ENCODE measurements at regions not wholly inside any gene's neighbourhood (a gene's known extent, or its start where the extent isn't known, plus 50 kb on each side); places are given as distances from the start of the nearest gene placed in this dataset.

- ATAC-seq (no peak), DNase-seq (ENCODE audit: low spot score) (no peak)
- intact Hi-C loops (cut with DNase I), result no loop called here
Measured at GRCh38 chr13:111861766-111862366, 205.1 kb upstream of the SOX1 start.

- intact Hi-C loops (cut with DNase I), result no loop called here
- no peak for DNase-seq (ENCODE audit: low spot score)
- no peak for ATAC-seq
Measured at GRCh38 chr13:111862836-111863815, 203.8 kb upstream of the SOX1 start.

- intact Hi-C loops (cut with DNase I), result no loop called here
- no peak for ATAC-seq
- DNase-seq (ENCODE audit: low spot score), result no peak
Measured at GRCh38 chr13:111864566-111864965, 202.4 kb upstream of the SOX1 start.

- intact Hi-C loops (cut with DNase I), result no loop called here
- no peak for DNase-seq (ENCODE audit: low spot score)
- ATAC-seq, result no peak
Measured at GRCh38 chr13:111865046-111865445, 201.9 kb upstream of the SOX1 start.

GRCh38 chr13:111865826-111866225 lies 201.1 kb upstream of the SOX1 start:
- DNase-seq (ENCODE audit: low spot score), result no peak
- intact Hi-C loops (cut with DNase I), result no loop called here
- no peak for ATAC-seq

- intact Hi-C loops (cut with DNase I), result no loop called here
- DNase-seq (ENCODE audit: low spot score) (no peak), ATAC-seq (no peak)
Measured at GRCh38 chr13:111866731-111867245, 200.2 kb upstream of the SOX1 start.

- ATAC-seq, result no peak
- no peak for DNase-seq (ENCODE audit: low spot score)
- intact Hi-C loops (cut with DNase I), result no loop called here
Measured at GRCh38 chr13:111867657-111868056, 199.3 kb upstream of the SOX1 start.

GRCh38 chr13:111868716-111869115 lies 198.2 kb upstream of the SOX1 start:
- no peak for DNase-seq (ENCODE audit: low spot score)
- intact Hi-C loops (cut with DNase I), result no loop called here
- no peak for ATAC-seq

- DNase-seq (ENCODE audit: low spot score) (no peak), ATAC-seq (no peak)
- intact Hi-C loops (cut with DNase I), result no loop called here
Measured at GRCh38 chr13:111872475-111873150, 194.3 kb upstream of the SOX1 start.

GRCh38 chr13:111873676-111874178 lies 193.2 kb upstream of the SOX1 start:
- intact Hi-C loops (cut with DNase I), result no loop called here
- no peak for DNase-seq (ENCODE audit: low spot score)
- no peak for ATAC-seq

GRCh38 chr13:111874981-111875380 lies 192.0 kb upstream of the SOX1 start:
- DNase-seq (ENCODE audit: low spot score) (no peak), ATAC-seq (no peak)
- intact Hi-C loops (cut with DNase I), result no loop called here

- DNase-seq (ENCODE audit: low spot score), result no peak
- no peak for ATAC-seq
Measured at GRCh38 chr13:111875915-111876314, 191.0 kb upstream of the SOX1 start.

GRCh38 chr13:111876506-111876905 lies 190.4 kb upstream of the SOX1 start:
- ATAC-seq, result no peak
- DNase-seq (ENCODE audit: low spot score), result no peak
- intact Hi-C loops (cut with DNase I), result no loop called here

More at GRCh38 chr13:111875915-111876314, 191.0 kb upstream of the SOX1 start:
- intact Hi-C loops (cut with DNase I), result no loop called here

GRCh38 chr13:111877906-111878305 lies 189.0 kb upstream of the SOX1 start:
- no peak for DNase-seq (ENCODE audit: low spot score)
- intact Hi-C loops (cut with DNase I), result no loop called here
- no peak for ATAC-seq

GRCh38 chr13:111879719-111880118 lies 187.2 kb upstream of the SOX1 start:
- ATAC-seq (no peak), DNase-seq (ENCODE audit: low spot score) (no peak)

GRCh38 chr13:111880185-111880584 lies 186.8 kb upstream of the SOX1 start:
- DNase-seq (ENCODE audit: low spot score) (no peak), ATAC-seq (no peak)
- intact Hi-C loops (cut with DNase I), result no loop called here

More at GRCh38 chr13:111879719-111880118, 187.2 kb upstream of the SOX1 start:
- intact Hi-C loops (cut with DNase I), result no loop called here

GRCh38 chr13:111881700-111882099 lies 185.2 kb upstream of the SOX1 start:
- no peak for DNase-seq (ENCODE audit: low spot score)
- no peak for ATAC-seq
- intact Hi-C loops (cut with DNase I), result no loop called here

- DNase-seq (ENCODE audit: low spot score) (no peak), ATAC-seq (no peak)
- intact Hi-C loops (cut with DNase I), result no loop called here
Measured at GRCh38 chr13:111882351-111882750, 184.6 kb upstream of the SOX1 start.

- intact Hi-C loops (cut with DNase I), result no loop called here
- no peak for ATAC-seq
- DNase-seq (ENCODE audit: low spot score), result no peak
Measured at GRCh38 chr13:111883571-111884343, 183.2 kb upstream of the SOX1 start.

Data from sciatic nerve (tissue), 2 donors.